ENCODE measurements at regions not wholly inside any gene's neighbourhood (a gene's known extent, or its start where the extent isn't known, plus 50 kb on each side); places are given as distances from the start of the nearest gene placed in this dataset.

DNA sequence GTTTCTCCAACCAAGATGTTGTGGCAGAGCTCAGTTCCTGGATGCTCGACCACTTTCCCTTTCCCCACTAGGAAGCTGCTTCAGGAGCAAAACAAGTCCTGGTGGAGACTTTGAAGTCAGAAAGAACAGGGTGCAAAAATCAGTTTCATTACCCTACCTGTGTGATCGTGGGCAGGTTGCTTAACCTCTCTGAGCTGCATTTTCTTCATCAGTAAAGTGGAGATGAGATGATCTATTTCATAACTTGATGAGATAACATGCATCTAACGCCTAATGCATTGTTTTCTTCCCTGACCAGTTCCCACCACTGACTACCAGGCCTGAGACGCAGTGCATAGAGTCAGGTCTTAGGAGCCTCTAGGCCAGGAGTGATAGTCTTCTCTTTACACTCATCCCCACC lies 470.0 kb downstream of the SOX6 start:
- TF ChIP-seq, protein P1, sequence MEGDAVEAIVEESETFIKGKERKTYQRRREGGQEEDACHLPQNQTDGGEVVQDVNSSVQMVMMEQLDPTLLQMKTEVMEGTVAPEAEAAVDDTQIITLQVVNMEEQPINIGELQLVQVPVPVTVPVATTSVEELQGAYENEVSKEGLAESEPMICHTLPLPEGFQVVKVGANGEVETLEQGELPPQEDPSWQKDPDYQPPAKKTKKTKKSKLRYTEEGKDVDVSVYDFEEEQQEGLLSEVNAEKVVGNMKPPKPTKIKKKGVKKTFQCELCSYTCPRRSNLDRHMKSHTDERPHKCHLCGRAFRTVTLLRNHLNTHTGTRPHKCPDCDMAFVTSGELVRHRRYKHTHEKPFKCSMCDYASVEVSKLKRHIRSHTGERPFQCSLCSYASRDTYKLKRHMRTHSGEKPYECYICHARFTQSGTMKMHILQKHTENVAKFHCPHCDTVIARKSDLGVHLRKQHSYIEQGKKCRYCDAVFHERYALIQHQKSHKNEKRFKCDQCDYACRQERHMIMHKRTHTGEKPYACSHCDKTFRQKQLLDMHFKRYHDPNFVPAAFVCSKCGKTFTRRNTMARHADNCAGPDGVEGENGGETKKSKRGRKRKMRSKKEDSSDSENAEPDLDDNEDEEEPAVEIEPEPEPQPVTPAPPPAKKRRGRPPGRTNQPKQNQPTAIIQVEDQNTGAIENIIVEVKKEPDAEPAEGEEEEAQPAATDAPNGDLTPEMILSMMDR (IDR thresholded peaks at IDR 0.05): no peak
- TF ChIP-seq POLR2AphosphoS5 (IDR thresholded peaks at IDR 0.05): no peak
- TF ChIP-seq POLR2A (IDR thresholded peaks at IDR 0.05): no peak
